GM12873 (cell line): ENCODE measurements at regions not wholly inside any gene's neighbourhood (a gene's known extent, or its start where the extent isn't known, plus 50 kb on each side); places are given as distances from the start of the nearest gene placed in this dataset.

Experiments
- TF ChIP-seq, protein P1 (sequence below): IDR thresholded peaks from 2 replicates; pipeline ENCODE4 v1.5.1; 2012; ENCODE audit warnings: low read depth, mild to moderate bottlenecking, moderate library complexity, low read length, control low read depth; ENCODE audit not compliant: insufficient read depth; ENCODE audit errors: missing control alignments

GRCh38 chr1:182256931-182257330 is 134.7 kb downstream of the GLUL start:
- TF ChIP-seq, protein P1, sequence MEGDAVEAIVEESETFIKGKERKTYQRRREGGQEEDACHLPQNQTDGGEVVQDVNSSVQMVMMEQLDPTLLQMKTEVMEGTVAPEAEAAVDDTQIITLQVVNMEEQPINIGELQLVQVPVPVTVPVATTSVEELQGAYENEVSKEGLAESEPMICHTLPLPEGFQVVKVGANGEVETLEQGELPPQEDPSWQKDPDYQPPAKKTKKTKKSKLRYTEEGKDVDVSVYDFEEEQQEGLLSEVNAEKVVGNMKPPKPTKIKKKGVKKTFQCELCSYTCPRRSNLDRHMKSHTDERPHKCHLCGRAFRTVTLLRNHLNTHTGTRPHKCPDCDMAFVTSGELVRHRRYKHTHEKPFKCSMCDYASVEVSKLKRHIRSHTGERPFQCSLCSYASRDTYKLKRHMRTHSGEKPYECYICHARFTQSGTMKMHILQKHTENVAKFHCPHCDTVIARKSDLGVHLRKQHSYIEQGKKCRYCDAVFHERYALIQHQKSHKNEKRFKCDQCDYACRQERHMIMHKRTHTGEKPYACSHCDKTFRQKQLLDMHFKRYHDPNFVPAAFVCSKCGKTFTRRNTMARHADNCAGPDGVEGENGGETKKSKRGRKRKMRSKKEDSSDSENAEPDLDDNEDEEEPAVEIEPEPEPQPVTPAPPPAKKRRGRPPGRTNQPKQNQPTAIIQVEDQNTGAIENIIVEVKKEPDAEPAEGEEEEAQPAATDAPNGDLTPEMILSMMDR: no peak

GRCh38 chr1:182255494-182255893 is 136.1 kb downstream of the GLUL start:
- TF ChIP-seq, protein P1: no peak

DNA sequence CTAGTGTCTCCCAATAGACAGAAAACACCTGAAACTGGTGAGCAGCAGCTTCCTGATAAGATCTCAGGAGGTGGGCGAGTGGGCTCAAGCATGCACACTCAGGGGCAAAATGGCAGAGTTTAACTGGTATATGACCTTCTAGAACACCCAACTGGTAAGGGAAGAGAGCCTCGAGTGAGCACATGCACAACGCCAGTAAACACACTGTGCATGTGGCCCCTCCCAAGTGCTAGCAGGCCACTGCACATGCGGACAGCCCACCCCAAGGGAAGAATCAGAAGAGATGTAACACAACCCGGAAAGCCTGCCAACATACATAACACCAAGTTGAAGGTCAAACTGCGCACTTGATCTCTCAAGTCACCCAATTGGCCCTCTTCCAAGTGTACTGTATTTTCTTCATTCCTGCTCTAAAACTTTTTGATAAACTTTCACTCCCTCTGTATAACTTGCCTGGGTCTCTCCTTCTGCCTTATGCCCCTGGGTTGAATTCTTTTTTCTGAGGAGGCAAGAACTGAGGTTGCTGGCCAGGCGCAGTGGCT is 138.2 kb downstream of the GLUL start:
- TF ChIP-seq, protein P1: no peak

GRCh38 chr1:182251561-182251960 is 140.0 kb downstream of the GLUL start:
- TF ChIP-seq, protein P1: no peak

GRCh38 chr1:182249201-182249676 is 142.4 kb downstream of the GLUL start:
- TF ChIP-seq, protein P1: no peak

DNA sequence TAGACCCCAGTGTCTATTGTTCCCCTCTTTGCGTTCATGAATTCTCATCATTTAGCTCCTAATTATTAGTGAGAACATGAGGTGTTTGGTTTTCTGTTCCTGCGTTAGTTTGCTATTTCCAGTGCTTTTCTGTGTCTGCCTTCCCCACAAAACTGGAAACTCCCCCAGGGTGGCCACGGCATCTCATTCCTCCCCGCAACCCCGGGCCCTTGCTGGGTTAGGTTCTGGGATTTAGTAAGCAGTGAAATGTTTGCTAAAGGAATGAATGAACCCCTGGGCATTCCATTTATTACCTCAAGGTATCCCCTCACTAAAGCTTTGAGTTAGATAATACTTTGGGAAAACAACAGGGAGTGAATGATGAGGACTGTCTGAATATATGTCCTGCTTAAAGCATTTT is 142.9 kb downstream of the GLUL start:
- TF ChIP-seq, protein P1: no peak

DNA sequence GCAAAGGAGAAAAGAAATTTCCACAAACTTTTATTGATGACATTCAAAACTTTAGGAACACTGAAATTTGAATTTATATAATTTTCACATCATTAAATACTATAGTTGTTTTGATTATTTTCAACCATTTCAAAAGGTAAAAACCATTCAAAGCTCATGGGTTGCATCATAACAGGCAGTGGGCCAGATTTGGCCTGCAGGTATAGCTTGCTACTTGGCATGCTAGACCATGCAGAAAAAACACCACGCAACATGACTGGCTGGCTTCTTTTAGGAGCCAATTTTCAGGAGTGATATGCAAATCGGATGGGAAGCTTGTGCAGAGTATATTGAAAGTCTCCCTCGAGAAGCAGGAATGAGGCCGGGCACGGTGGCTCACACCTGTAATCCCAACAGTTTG is 144.8 kb downstream of the GLUL start:
- TF ChIP-seq, protein P1: no peak
